ENCODE measurements at regions not wholly inside any gene's neighbourhood (a gene's known extent, or its start where the extent isn't known, plus 50 kb on each side); places are given as distances from the start of the nearest gene placed in this dataset.
"Not testable (repeated sequence)": the region's sequence is repeated elsewhere in the genome, so short reads cannot be mapped to it uniquely, and the experiment has no call there.

GRCh38 chr18:75844146-75844545, 416.6 kb upstream of the SMIM21 start:
- H3K27ac Mint-ChIP-seq (ENCODE audit: unreplicated experiment): no peak overlapping the region
- TF ChIP-seq CTCF (IDR thresholded peaks at IDR 0.05; ENCODE audit: unreplicated experiment): no peak
- no peak for DNase-seq (ENCODE audit: low spot score)
- H3K27me3 Mint-ChIP-seq (ENCODE audit: unreplicated experiment): no peaks in the 10 kb centered on the region
- H3K4me3 Mint-ChIP-seq (ENCODE audit: unreplicated experiment): no peak overlapping the region
- H3K4me1 Mint-ChIP-seq (ENCODE audit: unreplicated experiment): no peaks in the 10 kb centered on the region
- no peaks in the 10 kb centered on the region for H3K9me3 Mint-ChIP-seq (ENCODE audit: unreplicated experiment)
- H3K36me3 Mint-ChIP-seq (ENCODE audit: low read depth, unreplicated experiment): no peaks in the 10 kb centered on the region

- Mint-ChIP-seq H3K27me3 (ENCODE audit: unreplicated experiment) (peaks cover 2% of the 10 kb centered on the region), H3K4me1 (ENCODE audit: unreplicated experiment) (no peaks in the 10 kb centered on the region), H3K27ac (ENCODE audit: unreplicated experiment) (no peak overlapping the region), H3K4me3 (ENCODE audit: unreplicated experiment) (no peak overlapping the region), H3K36me3 (ENCODE audit: low read depth, unreplicated experiment) (no peaks in the 10 kb centered on the region), H3K9me3 (ENCODE audit: unreplicated experiment) (no peaks in the 10 kb centered on the region)
- no peak for DNase-seq (ENCODE audit: low spot score)
- TF ChIP-seq CTCF (IDR thresholded peaks at IDR 0.05; ENCODE audit: unreplicated experiment): no peak
These were observed 412.6 kb upstream of the SMIM21 start for GRCh38 chr18:75840131-75840530.

GRCh38 chr18:75839686-75840085, 412.2 kb upstream of the SMIM21 start:
- H3K27ac Mint-ChIP-seq (ENCODE audit: unreplicated experiment); H3K9me3 Mint-ChIP-seq (ENCODE audit: unreplicated experiment); H3K4me1 Mint-ChIP-seq (ENCODE audit: unreplicated experiment); DNase-seq (ENCODE audit: low spot score); H3K4me3 Mint-ChIP-seq (ENCODE audit: unreplicated experiment); H3K36me3 Mint-ChIP-seq (ENCODE audit: low read depth, unreplicated experiment); H3K27me3 Mint-ChIP-seq (ENCODE audit: unreplicated experiment): not testable (repeated sequence)

GRCh38 chr18:75839041-75839440, 411.5 kb upstream of the SMIM21 start:
- H3K36me3 Mint-ChIP-seq (ENCODE audit: low read depth, unreplicated experiment): no peaks in the 10 kb centered on the region
- H3K27me3 Mint-ChIP-seq (ENCODE audit: unreplicated experiment): peaks cover 2% of the 10 kb centered on the region
- peaks cover under 1% of the 10 kb centered on the region for H3K4me1 Mint-ChIP-seq (ENCODE audit: unreplicated experiment)
- no peak overlapping the region for H3K4me3 Mint-ChIP-seq (ENCODE audit: unreplicated experiment)
- no peak for DNase-seq (ENCODE audit: low spot score)
- H3K9me3 Mint-ChIP-seq (ENCODE audit: unreplicated experiment): no peaks in the 10 kb centered on the region
- H3K27ac Mint-ChIP-seq (ENCODE audit: unreplicated experiment): no peak overlapping the region
- TF ChIP-seq CTCF (IDR thresholded peaks at IDR 0.05; ENCODE audit: unreplicated experiment): no peak

- H3K4me1 Mint-ChIP-seq (ENCODE audit: unreplicated experiment): peaks cover 4% of the 10 kb centered on the region
- no peaks in the 10 kb centered on the region for H3K36me3 Mint-ChIP-seq (ENCODE audit: low read depth, unreplicated experiment)
- no peaks in the 10 kb centered on the region for H3K9me3 Mint-ChIP-seq (ENCODE audit: unreplicated experiment)
- no peak overlapping the region for H3K27ac Mint-ChIP-seq (ENCODE audit: unreplicated experiment)
- no peak for DNase-seq (ENCODE audit: low spot score)
- no peak for TF ChIP-seq CTCF (IDR thresholded peaks at IDR 0.05; ENCODE audit: unreplicated experiment)
- no peak overlapping the region for H3K4me3 Mint-ChIP-seq (ENCODE audit: unreplicated experiment)
- peaks cover 2% of the 10 kb centered on the region for H3K27me3 Mint-ChIP-seq (ENCODE audit: unreplicated experiment)
These were observed 409.8 kb upstream of the SMIM21 start for GRCh38 chr18:75837316-75837715.

- peaks cover 2% of the 10 kb centered on the region for H3K27me3 Mint-ChIP-seq (ENCODE audit: unreplicated experiment)
- H3K9me3 Mint-ChIP-seq (ENCODE audit: unreplicated experiment): no peaks in the 10 kb centered on the region
- no peak for DNase-seq (ENCODE audit: low spot score)
- H3K36me3 Mint-ChIP-seq (ENCODE audit: low read depth, unreplicated experiment): no peaks in the 10 kb centered on the region
- no peak overlapping the region for H3K4me3 Mint-ChIP-seq (ENCODE audit: unreplicated experiment)
- peaks cover 4% of the 10 kb centered on the region for H3K4me1 Mint-ChIP-seq (ENCODE audit: unreplicated experiment)
- TF ChIP-seq CTCF (IDR thresholded peaks at IDR 0.05; ENCODE audit: unreplicated experiment): no peak
- no peak overlapping the region for H3K27ac Mint-ChIP-seq (ENCODE audit: unreplicated experiment)
These were observed 409.0 kb upstream of the SMIM21 start for GRCh38 chr18:75836516-75836915.

All from endothelial cell (in vitro differentiated cells).